HG03060 (cell line): ENCODE measurements at regions not wholly inside any gene's neighbourhood (a gene's known extent, or its start where the extent isn't known, plus 50 kb on each side); places are given as distances from the start of the nearest gene placed in this dataset.

ENCODE experiments used
- ATAC-seq: cut with Tn5 transposase; IDR thresholded peaks from one replicate; pipeline ENCODE4 v1.9.1; 2021; ENCODE audit warnings: low read depth, moderate number of reproducible peaks; ENCODE audit not compliant: unreplicated experiment

DNA sequence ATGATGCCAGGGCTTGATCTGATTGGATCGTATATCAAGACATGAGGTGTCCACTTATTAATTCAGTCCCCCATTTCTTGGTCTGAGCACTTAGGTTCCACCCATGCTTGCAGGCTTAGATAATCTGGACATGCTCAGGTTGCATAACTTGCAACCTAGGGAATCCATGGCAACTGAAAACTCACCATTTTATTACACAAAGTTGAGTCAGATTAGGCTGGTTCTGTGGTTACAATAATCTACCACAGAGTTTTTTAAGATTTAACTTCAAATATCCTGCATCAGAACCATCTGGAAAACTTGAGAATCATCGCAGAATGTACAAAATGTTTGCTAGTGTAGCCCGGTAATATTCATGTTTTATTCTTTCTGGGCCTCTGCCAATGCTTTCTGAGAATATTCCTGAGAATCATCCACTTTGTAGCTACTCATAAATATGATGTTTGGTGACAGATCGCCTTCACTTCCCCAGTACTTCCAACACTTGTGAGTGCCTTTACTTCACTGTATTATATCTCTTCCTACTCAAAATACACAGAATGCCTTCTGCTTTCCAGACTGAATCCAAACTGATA lies 707.2 kb upstream of the ADAMTS5 start:
- no peak for ATAC-seq

DNA sequence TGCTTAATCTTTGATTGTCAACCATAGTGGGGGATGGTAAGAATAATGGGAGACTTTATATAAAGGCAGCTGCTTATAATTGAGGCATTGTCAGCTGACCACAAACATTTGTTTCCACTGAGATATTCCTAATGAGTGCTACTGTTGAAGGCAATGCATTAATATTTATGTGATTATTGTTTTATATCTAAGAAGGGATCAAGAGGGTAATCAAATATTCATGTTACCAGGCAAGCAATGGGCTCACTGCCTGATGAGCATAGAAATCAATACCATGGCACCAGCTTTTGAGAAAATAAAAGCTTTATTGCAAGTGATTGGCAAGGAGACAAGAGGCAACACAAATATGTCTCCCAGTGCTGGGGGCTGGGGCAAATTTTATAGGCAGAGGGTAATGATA lies 706.7 kb upstream of the ADAMTS5 start:
- ATAC-seq, result no peak

DNA sequence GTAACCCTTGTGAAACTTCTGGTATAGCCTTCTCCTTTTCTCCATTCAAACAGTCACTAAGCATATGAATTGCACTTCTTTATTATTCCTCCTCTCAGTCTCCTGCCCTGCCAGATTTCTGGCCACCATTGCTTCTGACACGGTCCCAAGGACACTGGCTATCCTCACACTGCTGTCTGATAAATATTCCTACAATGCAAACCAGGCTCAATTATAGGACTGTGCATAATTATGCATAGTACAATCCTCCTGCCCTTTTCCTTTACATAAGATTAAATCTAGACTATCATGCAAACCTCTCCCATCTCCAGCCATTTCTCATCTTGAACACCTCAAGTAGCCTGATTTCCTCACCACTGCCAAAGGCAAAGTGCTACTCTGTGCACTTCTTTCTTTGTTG lies 704.3 kb upstream of the ADAMTS5 start:
- no peak for ATAC-seq

DNA sequence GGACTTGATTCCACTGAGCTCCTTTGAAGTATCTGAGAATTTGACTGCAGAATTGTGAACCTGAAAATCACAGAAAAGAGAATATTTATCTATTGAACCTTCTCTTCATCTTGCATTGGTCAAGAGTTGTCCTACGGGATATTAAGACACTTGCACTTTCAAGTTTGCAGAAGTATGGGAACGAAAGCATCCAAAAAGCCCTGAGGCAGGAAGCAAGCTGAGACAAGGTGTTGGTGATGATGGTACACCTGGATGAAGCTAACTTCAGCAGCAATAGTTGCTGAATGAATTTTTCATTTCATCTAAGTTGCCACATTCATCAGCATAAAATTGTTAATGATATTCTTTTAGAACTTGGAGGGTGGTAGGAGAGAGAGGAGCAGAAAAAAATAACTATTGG lies 686.6 kb upstream of the ADAMTS5 start:
- no peak for ATAC-seq

DNA sequence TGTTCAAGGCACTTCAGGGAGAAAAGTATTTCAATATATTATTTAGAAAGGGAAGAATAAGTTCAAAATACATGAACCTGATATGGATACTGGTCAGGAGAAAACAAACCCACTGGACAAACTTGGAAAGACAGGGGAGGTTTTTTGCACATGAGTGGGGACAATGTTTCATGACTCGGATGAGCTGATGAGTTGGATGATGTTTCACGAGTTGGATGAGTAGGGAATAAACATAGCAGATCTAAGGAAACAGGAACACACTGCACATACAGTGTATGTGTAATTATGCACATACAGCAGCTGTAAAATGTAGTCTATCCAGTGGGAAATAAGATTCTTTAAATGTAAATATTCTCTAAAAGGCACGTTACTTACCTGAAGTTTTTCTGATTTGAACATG lies 682.9 kb upstream of the ADAMTS5 start:
- ATAC-seq, result no peak

DNA sequence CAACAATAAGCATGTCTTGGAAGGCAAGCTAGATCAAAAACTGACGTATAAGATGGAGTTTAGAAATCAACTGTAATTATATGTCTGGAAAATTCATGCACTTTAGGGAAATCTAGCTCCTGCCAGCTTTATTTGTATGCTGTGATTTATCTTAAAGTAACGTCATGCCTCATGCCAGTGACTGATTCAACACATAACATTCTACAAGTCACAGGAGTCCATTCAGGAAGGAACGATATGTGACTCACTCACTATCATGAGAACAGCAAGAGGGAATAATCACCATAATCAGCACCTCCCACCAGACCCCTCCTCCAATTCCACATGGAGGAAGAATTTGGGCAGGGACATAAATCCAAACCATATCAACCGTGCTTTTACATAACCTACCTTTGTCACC lies 682.4 kb upstream of the ADAMTS5 start:
- no peak for ATAC-seq

DNA sequence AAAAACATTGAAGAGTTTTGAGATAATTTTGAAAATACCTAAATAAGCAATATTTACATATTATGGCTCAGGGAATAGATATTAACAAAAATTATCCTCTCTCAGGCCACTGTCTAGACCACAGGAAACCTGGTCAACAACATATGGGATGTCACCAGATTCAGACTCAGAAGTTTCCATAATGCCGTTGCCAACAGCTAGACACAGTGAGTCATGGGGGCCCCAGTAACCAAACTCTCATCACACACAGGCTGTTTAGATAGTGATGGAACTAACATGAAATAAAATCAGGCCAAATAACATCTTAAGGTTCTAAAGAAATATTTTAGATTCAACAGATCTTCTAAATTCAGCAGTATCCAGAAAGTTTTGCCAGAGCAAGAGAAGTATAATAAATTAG lies 681.7 kb upstream of the ADAMTS5 start:
- no peak for ATAC-seq

DNA sequence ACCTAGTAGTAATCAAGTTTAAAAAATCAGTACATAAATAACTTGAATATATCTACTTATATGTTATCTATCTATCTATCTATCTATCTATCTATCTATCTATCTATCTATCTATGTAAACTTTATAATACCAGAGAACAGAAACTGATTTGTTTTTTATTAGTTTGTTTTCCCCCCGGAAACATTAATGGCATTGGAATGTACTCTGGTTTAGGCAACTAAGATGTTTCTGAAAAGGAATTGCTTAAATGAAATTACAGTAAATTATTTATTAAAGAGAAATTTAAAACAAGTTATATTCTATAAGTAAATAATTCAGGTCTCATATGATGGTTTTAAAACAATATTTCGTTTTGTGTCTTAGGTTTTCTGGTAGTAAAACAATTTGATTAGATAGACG lies 681.0 kb upstream of the ADAMTS5 start:
- no peak for ATAC-seq

DNA sequence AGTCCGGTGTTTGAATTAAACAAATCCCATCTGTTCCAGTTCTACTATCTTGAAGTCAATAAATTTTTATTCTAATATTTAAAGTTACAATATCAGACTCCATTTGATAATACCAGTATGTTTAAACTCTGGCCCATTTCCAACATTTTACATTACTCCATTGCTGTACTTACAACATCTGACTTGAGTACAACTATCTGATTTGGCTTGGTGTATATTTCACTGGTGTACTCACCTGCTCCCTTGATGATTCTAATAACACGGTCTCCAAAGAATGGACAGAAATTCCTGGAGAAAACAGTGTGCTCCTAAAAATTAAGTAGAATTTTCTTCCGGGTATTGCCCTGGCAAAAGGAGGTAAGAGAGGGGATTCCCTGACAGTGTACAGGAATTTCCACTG lies 680.5 kb upstream of the ADAMTS5 start:
- ATAC-seq, result no peak

DNA sequence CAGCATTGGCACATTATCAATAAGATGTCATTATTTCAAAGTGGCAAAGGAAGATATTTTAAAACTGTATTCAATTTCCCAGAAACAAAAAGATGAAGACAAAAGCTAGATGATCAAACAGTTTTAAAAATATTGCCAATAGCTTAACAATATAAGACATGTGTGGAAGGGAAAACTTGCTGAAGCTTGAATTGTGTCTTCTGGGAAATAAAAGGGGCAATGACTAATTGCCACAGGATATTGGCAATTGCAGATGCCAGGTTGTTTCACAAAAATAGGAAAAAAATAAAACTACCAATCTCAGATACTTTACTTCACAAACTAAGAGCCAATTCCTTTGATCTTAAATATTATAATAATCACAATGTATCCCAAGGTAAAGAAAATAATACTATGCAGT lies 679.8 kb upstream of the ADAMTS5 start:
- ATAC-seq, result no peak

DNA sequence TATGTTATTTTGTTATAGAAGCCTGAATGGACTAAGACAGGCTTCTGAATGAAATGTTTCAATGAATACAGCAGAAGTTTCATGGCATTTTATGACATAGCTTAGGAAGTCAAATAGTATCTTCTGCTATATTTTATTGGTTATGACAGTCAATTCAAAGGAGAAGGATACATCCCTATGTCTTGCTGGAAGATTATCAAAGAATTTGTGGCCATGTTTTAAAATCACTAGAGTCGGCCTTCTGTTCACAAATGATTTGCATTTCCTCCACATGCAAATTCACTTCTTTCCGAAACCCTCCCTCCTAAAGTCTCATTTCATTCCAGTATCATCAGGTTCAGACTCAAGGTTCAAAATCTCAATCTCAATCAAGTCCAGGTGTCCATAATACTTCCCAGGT lies 679.2 kb upstream of the ADAMTS5 start:
- ATAC-seq, result no peak

DNA sequence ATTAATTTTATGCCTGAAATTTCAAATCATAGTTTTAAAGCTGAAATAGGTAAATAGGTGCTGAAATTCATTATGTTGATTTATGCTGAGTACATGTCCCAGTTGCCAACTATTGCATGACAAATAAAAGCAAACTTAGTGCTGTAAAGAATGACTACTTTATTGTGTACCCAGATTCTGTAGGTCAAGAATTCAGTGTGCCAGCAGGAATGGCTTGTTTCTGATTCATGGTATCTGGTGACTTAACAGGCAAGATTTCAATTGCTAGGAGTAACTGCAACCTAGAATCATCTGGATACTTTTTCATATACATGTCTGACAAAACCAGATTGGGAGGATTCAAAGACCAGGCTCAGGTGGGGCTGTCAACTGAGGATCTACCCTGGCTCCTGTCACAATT lies 678.4 kb upstream of the ADAMTS5 start:
- ATAC-seq, result no peak

DNA sequence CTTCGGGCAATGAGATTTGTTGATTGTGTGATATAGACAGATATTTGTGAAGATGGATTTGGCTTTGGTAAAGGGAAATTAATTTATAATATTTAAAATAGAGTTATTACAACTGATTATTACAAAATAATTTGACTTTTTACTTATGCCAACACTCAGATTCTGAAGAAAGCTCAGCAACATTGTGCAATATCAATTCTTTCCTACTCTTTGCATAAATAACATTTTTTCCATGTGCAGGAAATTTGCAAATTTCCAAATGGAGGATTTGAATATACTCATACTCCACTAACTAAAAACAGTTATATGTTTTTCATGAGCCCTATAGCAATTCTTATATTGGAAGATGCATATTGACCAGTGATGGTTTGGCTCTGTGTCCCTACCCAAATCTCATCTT lies 676.4 kb upstream of the ADAMTS5 start:
- no peak for ATAC-seq

DNA sequence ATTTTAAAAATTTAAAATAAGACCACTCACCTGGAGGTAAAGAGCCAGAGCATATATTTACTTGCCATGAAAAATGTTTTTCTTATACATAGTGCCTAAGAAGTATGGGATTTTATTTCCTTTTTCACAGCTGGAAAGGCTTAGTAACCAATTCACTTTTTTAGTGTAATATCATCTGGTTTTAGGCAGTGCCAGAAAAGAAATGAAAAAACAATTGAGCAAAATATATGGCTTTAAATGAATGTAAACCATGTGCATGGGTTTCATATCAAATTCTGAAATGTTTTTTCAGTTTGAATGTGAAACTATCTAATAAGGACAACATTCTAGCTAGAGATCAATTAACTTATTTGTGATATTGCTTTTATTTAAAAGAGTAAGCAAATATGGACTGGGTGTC lies 672.4 kb upstream of the ADAMTS5 start:
- no peak for ATAC-seq

DNA sequence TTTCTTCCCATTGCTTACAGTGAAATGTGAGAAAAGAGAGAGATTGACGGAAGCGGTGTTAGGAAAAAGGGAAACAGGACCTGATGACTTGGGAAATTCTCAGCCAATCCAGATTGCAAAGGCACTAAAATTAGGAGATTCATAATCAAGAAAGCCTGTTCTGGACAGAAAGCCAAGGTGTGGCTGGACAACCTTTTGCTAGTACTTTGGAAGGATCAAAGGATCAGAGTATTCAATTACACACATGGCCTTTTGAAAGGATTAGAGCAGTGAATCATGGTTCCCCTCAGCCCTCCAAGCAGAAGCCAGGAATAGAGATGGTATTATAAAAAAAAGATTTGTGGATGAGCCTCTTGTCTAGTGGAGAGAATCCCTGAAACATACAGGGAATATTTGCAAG lies 669.8 kb upstream of the ADAMTS5 start:
- no peak for ATAC-seq

DNA sequence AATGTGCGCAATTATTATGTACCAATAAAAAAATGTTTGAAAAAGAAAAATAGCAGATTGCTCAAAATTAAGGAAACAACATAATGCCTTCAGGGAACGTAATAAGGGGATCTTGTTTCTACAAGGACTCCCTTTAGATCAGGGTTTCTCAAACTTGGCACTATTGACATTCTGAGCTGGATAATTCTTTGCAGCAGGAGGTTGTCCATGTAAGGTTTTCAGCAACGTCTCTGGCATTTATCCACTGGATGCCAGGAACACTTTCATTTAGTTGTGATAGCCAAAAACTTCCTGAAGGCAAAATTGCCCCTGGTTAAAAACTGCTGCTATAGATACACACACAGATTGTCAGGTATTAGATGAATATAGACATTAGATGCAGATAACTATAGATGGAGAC lies 666.7 kb upstream of the ADAMTS5 start:
- no peak for ATAC-seq

DNA sequence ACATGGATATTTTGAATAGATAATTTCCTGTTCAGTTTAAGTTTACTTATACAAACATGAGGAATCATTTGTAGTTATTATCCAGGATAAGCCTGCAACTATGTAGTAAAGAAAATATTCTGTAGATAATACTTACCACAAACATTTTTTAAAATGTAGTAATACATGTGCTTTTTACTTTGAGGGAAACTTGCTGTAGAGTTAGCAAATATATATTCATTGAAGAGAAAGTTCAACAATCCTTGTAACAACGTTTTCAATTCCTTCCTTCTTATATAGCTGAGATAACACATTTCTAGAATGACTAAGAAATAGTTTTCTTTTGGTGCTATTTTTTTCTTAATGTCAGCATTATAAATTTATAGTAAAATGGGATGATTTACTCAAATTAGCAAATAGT lies 664.6 kb upstream of the ADAMTS5 start:
- ATAC-seq, result no peak

DNA sequence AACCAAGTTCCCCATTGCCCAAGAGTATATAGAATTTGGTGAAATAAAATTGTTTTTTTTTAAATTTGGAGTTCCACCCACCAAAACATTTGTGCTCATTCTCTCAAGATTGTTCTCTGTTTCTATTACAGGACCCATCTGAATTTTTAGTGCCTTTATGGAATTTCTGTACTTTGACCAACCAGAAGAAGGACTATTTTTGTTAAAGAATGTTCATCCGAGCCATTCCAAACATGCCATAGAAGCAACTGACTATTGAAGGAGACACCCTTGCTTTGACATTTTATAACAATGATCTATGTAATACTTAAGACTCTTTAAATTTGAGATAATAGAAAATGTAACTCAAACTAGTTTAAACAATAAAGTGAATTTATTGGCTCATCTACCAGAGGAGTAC lies 655.7 kb upstream of the ADAMTS5 start:
- ATAC-seq, result no peak

DNA sequence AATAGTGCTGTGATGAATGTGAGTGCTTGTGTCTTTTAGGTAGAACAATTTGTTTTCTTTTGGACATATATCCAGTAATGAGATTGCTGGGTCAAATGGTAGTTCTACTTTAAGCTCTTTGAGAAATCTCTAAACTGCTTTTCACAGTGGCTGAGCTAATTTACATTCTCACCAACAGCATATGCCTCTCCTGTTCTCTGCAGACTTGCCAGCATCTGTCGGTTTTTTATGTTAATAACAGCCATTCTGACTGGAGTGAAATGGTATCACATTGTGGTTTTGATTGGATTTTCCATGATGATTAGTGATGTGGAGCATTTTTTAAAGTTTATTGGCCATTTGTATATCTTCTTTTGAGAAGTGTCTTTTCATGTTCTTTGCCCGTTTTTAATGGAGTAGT lies 647.3 kb upstream of the ADAMTS5 start:
- ATAC-seq, result no peak

DNA sequence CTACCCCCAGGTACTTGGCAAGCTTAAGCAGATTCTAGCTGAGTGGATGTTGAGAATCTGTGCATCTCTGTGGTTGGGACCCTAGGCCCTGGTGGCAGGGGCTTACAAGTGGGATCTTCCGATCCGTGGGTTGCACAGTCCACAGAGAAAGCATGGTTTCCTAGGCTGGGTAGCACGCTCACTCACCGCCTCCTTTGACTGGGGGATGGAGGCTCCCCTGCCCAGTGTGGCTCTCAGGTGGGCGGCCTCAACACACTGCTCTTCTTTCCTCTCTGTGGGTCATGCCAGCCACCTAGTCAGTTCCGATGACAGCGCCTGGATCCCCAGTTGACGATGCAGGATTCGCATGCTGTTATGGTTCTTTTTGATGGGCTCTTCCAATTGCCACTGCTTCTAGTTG lies 639.5 kb upstream of the ADAMTS5 start:
- no peak for ATAC-seq

DNA sequence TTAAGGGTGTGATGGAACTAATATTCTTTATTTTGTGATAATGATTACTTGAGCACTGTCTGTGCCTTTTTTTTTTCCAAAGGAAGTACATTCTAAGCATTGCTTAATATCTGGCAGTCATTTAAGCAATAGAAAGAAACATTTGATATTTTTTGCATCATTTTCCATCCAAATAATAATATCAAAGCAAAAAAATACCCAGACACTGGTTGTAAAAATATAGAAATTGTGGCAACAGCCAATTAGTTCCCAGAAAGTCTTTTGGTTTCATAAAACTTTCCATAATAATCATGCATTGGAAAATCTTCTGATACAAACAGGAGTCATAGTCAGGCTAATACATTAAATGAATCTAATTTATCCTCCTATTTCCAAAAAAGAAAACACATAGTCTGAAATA lies 629.3 kb upstream of the ADAMTS5 start:
- no peak for ATAC-seq

DNA sequence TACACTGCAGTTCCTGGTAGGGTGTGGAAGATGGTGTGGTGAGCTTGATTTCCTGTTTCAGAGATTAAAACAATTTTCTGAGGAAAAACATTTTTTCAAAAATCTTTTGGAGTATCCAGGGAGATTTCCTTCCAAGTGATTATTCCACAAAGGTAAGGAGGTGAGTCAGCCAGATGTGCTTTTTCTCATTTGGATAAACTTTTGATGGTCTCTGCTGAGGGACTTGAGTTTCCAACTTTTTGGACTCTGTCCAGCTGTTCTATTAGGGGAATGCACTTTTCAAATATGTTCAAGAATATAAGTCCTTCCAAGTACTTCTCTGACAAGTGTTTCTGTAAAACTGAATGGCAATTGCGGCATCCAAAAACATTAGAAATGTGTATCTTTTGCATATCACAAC lies 628.8 kb upstream of the ADAMTS5 start:
- no peak for ATAC-seq

DNA sequence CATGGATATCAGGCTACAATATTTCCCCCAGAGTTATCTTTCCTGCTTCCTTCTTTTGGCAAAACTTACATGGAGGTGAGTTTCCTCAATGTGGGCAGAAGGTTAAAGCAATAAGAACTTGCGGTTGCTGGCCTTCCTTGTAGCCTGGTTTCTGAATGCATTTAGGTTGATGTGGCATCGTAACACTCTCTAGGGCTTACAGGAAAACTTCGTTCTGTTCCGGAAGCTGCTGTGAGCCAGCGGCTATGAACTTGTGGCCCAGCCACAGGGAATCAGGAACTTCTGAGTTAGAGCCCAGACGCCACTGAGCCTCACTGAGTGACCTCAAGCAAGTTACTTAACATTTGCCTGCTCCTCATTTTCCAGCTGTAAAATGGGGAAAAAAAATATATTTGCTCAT lies 623.4 kb upstream of the ADAMTS5 start:
- ATAC-seq, result no peak
